Testis (tissue), 2 donors: ENCODE measurements at regions not wholly inside any gene's neighbourhood (a gene's known extent, or its start where the extent isn't known, plus 50 kb on each side); places are given as distances from the start of the nearest gene placed in this dataset.

ENCODE experiments used
- CTCF ChIP-seq, 3 experiments: fragments of 450-650 bp in 2 of 3; fragments of 200-600 bp in 1 of 3; sonication (generic) in 1 of 3; IDR thresholded peaks; one replicate each; pipeline ENCODE4 v1.5.1; 2016 to 2019; ENCODE audit warnings: antibody characterized with exemption in 3 of 3, mild to moderate bottlenecking in 2 of 3, moderate library complexity in 1 of 3
- POLR2A ChIP-seq: fragments of 450-650 bp; IDR thresholded peaks from one replicate; pipeline ENCODE4 v1.6.1; 2017; ENCODE audit warnings: antibody characterized with exemption, mild to moderate bottlenecking, moderate library complexity

DNA sequence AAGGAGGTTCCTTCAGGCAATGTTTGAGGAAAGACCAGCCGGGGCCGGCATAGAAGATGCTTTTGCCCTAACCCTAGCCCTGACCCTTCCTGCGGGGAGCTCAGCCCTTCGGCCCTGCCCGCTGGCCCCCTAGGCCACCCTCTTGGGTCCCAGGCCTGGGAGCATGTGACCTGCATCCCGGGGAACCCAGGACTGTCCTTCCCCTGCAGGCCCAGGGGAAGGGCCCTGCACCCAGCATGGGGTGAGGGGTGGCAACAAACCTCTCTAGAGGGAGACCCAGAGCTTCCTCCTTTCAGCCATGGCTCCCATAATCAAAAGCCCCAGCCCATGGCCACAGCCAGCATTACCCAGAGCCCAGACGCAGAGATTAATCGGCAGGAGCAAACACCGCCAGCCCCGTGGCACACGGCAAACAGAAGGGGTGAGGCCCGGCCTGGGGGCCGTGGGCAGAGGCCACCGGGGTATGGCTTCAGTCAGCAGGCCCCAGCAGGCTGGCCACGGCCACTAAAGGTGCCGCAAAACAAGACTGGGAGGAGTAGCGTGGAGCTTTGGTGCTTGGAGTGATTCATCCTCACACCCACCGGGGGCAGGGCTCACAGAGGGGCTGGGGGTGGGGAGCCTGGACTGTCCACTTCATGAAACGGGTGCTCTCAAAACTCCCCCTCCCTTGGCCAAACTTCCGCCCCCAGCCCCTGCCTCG, 61.6 kb upstream of the HPCAL1 start:
- TF ChIP-seq CTCF (IDR thresholded peaks at IDR 0.05), result no peak
- no peak for TF ChIP-seq POLR2A
